ENCODE measurements at regions not wholly inside any gene's neighbourhood (a gene's known extent, or its start where the extent isn't known, plus 50 kb on each side); places are given as distances from the start of the nearest gene placed in this dataset.

DNA sequence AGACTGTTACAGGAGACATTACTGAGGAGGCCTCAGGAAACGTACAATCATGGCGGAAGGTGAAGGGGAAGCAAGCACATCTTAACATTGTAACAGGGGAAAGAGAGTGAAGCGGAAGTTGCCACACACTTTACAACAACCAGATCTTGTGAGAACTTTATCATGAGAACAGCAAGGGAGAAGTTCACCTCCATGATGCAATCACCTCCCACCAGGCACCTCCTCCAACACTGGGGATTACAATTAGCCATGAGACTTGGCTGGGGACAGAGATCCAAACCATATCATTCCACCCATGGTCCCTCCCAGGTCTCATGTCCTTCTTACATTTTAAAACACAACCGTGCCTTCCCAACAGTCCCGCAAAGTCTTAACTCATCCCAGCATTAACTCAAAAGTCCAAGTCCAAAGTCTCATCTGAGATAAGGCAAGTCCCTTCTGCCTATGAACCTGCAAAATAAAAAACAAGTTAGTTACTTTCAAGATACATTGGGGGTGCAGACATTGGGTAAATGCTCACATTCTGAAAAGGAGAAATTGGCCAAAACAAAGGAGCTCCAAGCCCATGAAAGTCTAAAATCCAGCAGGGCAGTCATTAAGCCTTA, 138.3 kb downstream of the TMEM161B start:
- TF ChIP-seq, protein P1, sequence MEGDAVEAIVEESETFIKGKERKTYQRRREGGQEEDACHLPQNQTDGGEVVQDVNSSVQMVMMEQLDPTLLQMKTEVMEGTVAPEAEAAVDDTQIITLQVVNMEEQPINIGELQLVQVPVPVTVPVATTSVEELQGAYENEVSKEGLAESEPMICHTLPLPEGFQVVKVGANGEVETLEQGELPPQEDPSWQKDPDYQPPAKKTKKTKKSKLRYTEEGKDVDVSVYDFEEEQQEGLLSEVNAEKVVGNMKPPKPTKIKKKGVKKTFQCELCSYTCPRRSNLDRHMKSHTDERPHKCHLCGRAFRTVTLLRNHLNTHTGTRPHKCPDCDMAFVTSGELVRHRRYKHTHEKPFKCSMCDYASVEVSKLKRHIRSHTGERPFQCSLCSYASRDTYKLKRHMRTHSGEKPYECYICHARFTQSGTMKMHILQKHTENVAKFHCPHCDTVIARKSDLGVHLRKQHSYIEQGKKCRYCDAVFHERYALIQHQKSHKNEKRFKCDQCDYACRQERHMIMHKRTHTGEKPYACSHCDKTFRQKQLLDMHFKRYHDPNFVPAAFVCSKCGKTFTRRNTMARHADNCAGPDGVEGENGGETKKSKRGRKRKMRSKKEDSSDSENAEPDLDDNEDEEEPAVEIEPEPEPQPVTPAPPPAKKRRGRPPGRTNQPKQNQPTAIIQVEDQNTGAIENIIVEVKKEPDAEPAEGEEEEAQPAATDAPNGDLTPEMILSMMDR (IDR thresholded peaks at IDR 0.05), result no peak
- TF ChIP-seq SREBF2 (IDR thresholded peaks at IDR 0.05), result no peak
- TF ChIP-seq EP300 (IDR thresholded peaks at IDR 0.05), result no peak
- TF ChIP-seq POLR2A (IDR thresholded peaks at IDR 0.05; ENCODE audit: low read length), result no peak
- no peak for TF ChIP-seq HMGXB4 (CRISPR knock-in tag; IDR thresholded peaks at IDR 0.05; ENCODE audit: borderline replicate concordance)
- no peak for TF ChIP-seq BHLHE40 (IDR thresholded peaks at IDR 0.05; ENCODE audit: low read depth, low read length)
- TF ChIP-seq RARB (CRISPR knock-in tag; IDR thresholded peaks at IDR 0.05), result no peak
- TF ChIP-seq RFX5 (IDR thresholded peaks at IDR 0.05), result no peak
- TF ChIP-seq, protein P2, sequence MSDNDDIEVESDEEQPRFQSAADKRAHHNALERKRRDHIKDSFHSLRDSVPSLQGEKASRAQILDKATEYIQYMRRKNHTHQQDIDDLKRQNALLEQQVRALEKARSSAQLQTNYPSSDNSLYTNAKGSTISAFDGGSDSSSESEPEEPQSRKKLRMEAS (IDR thresholded peaks at IDR 0.05), result no peak
- no peak for TF ChIP-seq REST (IDR thresholded peaks at IDR 0.05)
- no peak for TF ChIP-seq PBX3 (IDR thresholded peaks at IDR 0.05)
